GM06990 (cell line): ENCODE measurements at regions not wholly inside any gene's neighbourhood (a gene's known extent, or its start where the extent isn't known, plus 50 kb on each side); places are given as distances from the start of the nearest gene placed in this dataset.

ENCODE experiments used
- DNase-seq: peaks from one replicate; pipeline ENCODE4 v3.0.0-alpha.2; 2011; ENCODE audit not compliant: insufficient read length; ENCODE audit errors: extremely low read depth
- H3K27me3 ChIP-seq: replicated peaks from 2 replicates; pipeline ENCODE4 v1.6.0; 2011; ENCODE audit warnings: low read length; ENCODE audit not compliant: control insufficient read depth, insufficient read depth
- H3K36me3 ChIP-seq: 2 replicates; pipeline ENCODE4 v1.5.1; 2011; ENCODE audit warnings: low read length; ENCODE audit not compliant: control insufficient read depth, insufficient read depth
- H3K4me3 ChIP-seq: replicated peaks from 2 replicates; pipeline ENCODE4 v1.5.1; 2011; ENCODE audit warnings: low read depth, mild to moderate bottlenecking, control low read depth, low read length
- CTCF ChIP-seq: IDR thresholded peaks from 2 replicates; pipeline ENCODE4 v1.5.1; 2011; ENCODE audit warnings: low read length, control low read depth, mild to moderate bottlenecking, inconsistent platforms; ENCODE audit not compliant: insufficient read depth, poor library complexity, severe bottlenecking

- DNase-seq = no peak
- H3K27me3 ChIP-seq = no peaks in the 10 kb centered on the region
- TF ChIP-seq CTCF = no peak
Measured at GRCh38 chr1:192914696-192915095, 105.9 kb downstream of the RGS2 start.

GRCh38 chr1:192916021-192916420, 107.2 kb downstream of the RGS2 start:
- no peaks in the 10 kb centered on the region for H3K27me3 ChIP-seq

More at GRCh38 chr1:192914696-192915095, 105.9 kb downstream of the RGS2 start:
- no peaks in the 10 kb centered on the region for H3K36me3 ChIP-seq
- no peak overlapping the region for H3K4me3 ChIP-seq

GRCh38 chr1:192918259-192918658, 109.4 kb downstream of the RGS2 start:
- TF ChIP-seq CTCF = no peak
- H3K27me3 ChIP-seq = no peaks in the 10 kb centered on the region
- H3K4me3 ChIP-seq = no peak overlapping the region
- DNase-seq = no peak
- no peaks in the 10 kb centered on the region for H3K36me3 ChIP-seq

More at GRCh38 chr1:192916021-192916420, 107.2 kb downstream of the RGS2 start:
- TF ChIP-seq CTCF = no peak
- Histone ChIP-seq H3K4me3 (no peak overlapping the region), H3K36me3 (no peaks in the 10 kb centered on the region)
- no peak for DNase-seq

- DNase-seq = no peak
- no peaks in the 10 kb centered on the region for H3K36me3 ChIP-seq
- no peaks in the 10 kb centered on the region for H3K27me3 ChIP-seq
- H3K4me3 ChIP-seq = no peak overlapping the region
- no peak for TF ChIP-seq CTCF
Measured at GRCh38 chr1:192920412-192920811, 111.6 kb downstream of the RGS2 start.

GRCh38 chr1:192925609-192926008, 116.8 kb downstream of the RGS2 start:
- DNase-seq = no peak
- H3K36me3 ChIP-seq = no peaks in the 10 kb centered on the region
- TF ChIP-seq CTCF = no peak

GRCh38 chr1:192926736-192927135, 117.9 kb downstream of the RGS2 start:
- TF ChIP-seq CTCF = no peak
- Histone ChIP-seq H3K4me3 (no peak overlapping the region), H3K36me3 (no peaks in the 10 kb centered on the region), H3K27me3 (no peaks in the 10 kb centered on the region; the same call in 1 of the 2 replicates)
- DNase-seq = no peak

More at GRCh38 chr1:192925609-192926008, 116.8 kb downstream of the RGS2 start:
- Histone ChIP-seq H3K27me3 (no peaks in the 10 kb centered on the region; the same call in 1 of the 2 replicates), H3K4me3 (no peak overlapping the region)
